GM21717 (cell line): ENCODE measurements at regions not wholly inside any gene's neighbourhood (a gene's known extent, or its start where the extent isn't known, plus 50 kb on each side); places are given as distances from the start of the nearest gene placed in this dataset.

Source experiments
- ATAC-seq: cut with Tn5 transposase; IDR thresholded peaks from one replicate; pipeline ENCODE4 v1.9.1; 2021; ENCODE audit warnings: mild to moderate bottlenecking, moderate library complexity; ENCODE audit not compliant: unreplicated experiment

DNA sequence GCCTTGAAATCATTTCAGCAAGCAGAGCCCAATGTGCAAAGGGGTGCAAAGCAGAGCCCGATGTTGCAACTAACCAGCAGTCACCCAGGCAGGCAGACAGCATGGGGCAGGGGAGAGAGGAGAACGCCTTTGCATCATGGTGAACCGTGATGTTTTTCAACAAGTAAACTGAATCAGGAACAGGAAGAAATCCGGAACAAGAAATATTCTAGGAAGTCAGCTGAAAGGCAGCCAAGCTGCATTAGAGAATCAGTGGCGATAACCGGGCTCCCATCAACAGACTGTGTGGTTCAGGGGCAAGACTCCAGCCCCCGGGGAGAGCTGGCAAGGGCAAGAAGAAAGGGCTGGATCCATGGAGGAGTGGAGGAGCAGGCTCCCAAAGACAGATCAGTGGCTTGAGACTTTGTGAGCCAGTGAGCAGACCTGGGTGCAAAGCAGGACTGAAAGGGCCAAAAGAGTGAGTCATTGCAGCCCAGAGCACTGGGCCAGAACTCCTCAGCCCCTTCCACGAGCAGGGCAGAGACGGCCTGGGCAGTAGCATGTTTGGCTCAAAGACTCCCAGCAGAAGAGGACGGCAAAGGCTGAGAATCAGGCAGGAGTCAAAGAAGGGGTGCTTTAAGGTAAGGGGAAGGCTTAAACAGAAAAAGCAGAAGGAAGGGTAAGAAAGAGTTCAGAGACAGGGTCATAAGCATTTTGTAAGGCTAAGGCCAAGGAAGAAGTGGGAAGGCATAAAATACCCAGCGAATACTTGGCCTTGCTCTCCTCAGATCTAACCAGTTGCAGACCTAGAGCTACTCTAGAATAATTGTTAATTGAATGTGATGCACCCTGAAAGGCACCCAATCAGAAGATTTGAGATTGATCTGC, 155.0 kb downstream of the SETD4 start:
- ATAC-seq = no peak

DNA sequence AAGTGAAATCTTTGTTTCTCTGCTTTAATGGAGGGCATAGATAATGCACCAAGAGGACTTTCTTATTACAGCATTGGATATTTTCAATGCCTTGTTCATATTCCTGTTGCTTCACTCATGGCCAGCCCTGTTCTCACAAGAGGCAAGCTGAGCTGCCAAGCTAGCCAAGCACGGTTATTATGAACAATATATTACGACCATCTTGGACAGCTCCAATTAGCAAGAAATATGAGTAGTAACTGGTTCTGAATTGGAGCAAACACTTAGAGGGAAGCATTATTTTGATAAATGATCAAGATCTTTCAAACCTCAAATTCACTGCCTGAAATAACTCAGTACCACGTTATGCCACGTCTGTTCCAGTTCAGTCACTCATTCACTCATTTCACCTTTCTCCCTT, 159.8 kb downstream of the SETD4 start:
- ATAC-seq = no peak

DNA sequence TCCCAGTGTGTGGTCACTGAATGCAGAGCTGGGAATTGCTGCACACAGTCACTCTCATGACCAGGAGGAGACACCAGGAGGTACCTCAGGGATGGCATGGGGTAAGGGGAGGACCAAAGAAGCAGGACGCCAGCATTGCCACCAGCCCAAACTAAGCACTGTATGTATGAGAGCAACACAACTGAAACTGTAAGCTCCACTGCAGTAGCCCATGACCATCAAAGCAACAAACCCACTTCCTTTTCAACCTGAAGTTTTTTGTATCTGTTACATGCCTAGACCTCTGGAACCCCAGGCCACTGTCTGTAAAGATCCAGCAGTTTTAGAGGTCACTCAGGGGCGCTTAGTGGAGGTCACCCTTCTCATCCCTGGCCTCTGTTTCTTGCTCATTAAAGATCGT, 164.3 kb downstream of the SETD4 start:
- ATAC-seq = no peak

DNA sequence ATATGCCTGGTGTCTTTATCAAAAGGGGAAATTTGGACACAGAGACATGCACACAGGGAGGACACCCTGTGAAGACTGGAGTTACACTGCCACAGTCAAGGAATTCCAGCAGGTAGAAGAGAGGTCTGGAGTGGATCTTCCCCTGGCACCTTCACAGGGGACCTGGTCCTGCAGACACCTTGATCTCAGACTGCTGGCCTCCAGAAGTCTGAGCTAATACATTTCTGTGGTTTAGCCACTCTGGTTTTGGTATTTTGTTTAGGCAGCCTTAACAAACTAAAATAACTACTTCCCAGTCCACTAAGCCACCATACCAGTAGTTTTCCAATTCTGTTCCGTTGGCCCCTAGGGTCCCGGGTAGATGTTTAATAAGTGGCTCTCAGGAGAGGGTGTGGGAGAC, 164.7 kb downstream of the SETD4 start:
- no peak for ATAC-seq

DNA sequence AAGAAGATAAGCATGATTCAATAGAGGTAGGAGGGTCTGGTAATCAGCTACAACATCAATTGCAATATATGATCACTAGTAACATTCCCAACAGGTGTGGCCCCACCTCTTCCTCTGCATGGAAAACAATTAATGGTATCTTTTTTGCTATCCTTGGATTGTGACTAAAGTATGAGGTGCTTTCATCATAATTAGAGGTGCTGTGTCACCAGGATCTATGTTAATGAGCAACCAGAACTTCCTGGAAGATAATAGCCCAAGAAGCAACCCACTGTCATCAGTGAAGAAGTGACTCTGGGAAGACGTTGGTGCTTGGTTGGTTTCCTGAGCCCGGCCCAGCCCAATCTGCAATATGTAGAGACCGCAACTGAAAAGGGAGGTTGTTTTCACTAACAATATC, 167.2 kb downstream of the SETD4 start:
- ATAC-seq = no peak

DNA sequence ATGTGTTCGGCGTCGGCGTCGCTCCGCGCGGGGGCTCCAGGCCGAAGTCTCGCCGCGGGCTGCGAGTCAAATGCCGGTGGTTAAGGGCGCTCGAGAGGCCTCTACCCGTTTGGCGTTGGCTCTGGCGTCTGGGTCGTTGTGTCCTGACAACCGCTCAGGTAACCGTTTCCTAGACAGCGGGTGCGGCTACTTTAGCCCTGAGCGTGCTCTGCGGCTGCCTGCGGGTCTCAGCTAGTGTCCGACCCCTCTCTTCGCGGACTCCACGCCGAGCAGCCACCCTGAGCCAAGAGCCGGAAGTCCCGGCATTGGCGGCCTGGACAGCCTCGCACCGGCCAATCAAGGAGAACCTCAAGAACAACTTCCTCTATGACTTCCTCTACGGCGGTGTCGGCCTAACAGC, 173.4 kb downstream of the SETD4 start:
- ATAC-seq = no peak

DNA sequence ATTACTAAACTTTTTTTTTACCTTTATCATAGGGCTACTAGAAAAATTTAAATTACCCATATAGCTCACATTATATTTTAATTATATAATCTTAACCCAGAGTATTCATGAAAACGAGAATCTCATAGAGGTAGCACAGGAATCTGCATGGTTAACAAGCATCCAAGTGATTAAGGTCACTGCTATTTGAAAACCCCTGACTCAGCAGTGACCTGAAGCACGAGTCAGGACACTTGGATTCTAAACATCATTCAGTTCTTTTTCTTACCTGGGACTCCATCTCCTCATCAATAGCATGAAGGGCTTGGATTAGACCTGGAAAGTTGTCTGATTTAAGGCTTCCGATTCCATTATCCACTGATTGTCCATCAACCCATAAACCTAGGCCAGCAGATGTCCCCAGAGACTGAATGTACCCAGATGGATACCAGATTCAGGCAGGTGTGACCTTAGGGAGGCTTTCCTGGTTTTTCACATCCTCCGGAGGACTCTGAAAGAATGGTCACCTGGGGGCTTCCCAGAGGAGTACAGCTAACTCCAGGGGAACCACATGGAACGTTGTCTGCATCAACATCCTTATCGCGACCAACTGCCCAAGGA, 174.3 kb downstream of the SETD4 start:
- no peak for ATAC-seq

DNA sequence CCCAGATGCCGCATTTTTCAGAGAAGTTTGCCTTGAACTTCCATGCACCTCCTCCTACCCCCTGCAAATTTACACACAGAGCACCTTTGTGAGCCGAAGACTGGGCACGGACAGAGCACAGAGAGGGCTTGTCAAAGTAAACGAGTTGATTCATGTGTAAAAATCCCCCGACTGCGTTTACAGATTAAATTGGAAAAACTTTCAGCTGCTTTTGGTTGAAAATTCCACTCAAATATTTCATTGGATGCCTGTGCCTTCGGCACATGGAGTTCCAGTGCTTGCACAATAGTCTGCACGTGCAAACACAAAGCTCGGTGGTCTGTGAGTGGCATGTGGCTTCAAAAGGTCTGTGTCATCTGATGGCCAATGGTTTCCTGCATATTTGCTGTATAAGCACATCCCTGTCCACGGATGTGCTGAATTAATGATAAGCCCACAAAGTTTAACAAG, 177.5 kb downstream of the SETD4 start:
- ATAC-seq = no peak

DNA sequence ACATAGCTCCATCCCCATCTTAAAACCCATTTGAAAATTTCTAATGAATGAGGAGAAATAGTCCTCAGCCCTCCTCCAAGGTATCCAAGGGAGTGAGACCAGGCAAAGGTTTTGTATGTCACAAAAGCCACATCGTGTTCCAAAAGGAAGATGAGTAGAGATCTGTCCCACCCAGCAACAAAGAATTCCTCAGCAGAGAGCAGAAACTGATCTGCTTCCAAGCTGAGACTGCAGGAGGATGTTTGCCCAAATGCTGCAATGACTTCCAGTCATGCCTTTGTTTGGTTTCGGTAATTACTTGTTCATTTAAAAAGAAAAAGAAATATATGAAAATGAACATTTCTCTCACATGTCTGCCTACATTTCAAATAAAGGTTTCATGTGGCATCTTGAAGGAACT, 186.9 kb downstream of the SETD4 start:
- ATAC-seq = no peak

DNA sequence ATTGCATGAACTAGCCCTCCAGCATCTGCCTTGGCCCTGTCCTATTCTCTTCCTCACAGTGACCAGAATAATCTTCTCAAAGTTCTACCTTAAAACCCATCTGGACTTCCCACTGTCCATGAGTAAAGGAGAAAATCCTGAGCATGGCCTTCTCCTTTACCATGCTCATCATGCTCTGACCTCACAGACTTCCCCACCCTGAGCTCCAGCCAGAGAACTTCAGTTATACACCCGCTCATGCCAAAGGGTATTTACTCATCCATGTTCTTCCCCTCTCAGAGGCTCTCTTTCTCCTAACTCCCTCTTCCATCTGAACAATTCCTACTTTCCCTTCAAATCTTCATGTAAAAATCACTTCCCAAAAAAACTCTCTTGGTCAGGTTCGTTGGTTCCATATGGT, 188.4 kb downstream of the SETD4 start:
- ATAC-seq = no peak

DNA sequence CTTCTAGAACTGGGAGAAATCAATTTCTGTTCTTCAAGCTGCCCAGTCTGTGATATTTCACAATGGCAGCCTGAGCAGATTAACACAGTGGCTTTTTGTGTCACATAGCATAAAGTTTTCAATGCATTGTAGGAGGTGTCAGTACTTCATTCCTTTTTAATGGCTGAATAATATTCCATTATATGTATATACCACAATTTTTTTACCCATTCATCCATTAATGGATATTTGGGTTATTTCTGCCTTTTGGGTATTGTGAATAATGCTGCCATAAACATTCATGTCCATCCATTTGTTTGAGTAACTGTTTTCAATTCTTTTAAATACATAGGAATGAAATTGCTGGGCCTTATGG, 191.5 kb downstream of the SETD4 start:
- ATAC-seq = no peak

DNA sequence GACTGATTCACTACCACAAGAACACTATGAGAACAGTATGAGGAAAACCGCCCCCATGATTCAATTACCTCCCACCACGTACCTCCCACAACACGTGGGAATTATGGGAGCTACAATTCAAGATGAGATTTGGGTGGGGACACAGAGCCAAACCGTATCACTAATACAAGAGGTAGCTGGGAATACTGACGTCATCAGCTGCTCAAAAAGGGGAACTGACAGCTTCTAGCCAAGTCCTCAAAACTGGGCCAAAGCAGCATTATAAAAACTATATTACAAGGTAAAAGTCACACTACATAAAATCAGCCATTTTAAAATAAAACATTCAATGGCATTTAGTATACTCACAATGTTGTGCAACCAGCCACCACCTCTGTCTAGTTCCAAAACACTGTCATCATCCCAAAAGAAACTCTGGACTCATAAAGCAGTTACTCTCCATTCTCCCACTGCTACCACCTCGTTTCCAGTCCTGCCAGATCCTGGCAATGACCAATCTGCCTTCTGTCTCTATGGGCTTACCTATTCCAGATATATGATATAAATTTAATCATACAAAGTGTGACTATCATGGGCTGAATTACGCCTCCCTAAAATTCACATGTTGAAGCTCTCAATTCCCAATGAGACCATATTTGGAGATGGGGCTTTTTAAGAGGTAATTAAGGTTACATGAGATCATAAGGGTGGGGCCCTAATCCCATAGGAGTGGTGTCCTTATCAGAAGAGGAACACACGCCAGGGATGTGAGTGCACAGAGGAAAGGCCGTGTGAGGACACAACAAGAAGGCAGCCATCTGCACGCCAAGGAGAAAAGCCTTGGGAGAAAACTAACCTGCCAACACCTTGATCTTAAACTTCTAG, 192.1 kb downstream of the SETD4 start:
- no peak for ATAC-seq

DNA sequence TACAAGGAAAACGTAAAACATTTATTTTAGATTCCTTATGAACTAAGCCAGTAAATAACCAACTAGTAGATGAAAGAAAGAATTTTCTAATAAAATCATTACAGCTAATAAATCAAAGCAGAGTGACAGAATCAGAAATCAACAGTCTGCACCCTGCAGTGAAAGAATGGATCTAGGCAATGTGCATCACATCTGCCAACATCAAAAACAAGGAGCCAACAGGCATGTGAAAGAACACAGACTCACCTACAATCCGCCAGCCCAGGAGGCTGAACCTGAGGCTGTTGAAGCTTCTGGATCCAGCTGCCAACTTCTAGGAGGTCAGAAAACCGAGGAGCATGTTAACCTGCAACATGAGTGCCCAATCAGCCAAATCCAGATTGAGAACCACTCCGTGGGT, 196.3 kb downstream of the SETD4 start:
- no peak for ATAC-seq

DNA sequence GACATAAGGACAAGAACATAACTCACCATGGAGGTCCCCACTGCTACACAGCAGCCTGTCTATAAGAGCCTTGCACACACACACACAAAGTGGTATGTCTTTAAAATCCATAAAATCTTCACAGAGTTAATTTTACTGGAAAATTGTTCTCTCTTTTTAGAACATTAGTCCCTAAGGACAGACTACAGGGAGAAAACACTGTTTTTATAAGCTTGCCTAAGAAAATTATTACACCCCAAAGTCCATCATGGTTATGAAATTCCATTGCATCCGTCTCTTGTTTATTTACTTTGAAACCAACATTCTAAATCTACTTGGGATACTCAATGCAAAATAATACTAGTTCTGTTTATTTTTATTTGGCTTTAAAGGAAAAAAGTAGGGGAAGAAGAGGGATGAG, 197.4 kb downstream of the SETD4 start:
- ATAC-seq = no peak

DNA sequence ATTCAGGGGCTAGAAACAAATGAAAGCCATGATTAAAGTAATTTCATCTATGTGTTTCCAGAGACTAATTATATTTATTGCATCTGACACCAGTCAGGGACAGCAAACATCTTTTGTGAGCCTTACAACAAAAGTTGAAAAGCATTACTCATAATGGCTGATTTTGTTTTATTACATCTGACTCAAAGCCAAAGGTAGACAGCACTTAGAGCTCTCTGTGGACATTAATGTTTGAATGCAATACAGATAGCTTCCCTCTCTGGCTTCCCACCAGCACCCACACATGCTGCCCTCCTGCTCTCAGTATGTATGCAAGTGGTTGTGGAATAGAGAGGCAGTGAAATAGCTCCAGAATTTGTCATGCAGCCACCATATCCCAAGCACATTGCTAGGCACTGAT, 198.7 kb downstream of the SETD4 start:
- ATAC-seq = no peak

DNA sequence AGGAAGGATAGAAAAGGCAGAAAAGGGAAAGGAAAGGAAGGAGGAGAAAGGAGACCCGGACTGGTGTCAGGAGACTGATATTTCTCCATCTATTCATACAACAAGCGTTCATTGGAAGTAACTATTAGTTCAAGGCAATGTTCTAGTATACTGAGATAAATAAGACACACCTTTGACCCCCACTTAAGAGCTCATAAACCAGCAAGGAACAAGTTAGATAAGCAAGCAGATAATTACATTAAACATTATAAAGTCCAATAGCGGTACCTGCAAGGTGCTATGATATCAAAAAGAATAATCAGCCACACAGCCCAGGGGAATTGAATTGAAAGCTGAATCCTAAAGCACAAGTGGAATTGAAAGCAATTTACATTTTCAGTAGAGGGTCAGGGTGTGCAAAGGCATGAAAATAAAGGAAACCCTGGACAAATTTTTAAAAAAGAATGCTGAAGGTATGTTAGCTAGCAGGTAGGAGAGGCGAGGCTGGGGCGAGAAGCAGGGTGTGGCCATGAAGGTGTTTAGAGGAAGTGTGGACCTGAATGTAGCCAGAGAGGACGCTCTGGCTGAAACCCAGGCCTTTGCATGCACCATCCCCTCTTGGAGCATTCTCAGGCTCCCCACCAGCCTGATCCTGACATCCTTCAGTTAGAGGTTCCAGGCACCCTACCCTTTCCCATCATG, 200.0 kb downstream of the SETD4 start:
- no peak for ATAC-seq

DNA sequence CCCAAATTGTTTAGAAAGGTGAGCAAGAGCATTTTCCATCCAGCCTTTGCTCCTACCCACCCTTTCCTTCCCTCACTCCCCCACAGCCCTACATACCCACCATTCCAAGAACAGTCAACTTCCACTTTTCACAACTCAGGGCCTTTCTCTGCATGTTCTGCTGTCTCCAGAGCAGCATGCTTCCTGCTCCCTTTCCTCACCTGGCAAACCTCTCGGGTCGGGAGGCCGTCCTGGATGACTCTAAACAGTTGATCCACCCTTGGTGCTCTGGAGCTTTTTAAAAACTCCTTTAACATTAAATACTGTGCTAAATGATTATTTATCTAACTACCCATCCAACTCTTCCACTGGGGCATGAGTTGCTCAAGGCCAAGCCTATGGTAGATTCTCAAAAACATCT, 200.6 kb downstream of the SETD4 start:
- no peak for ATAC-seq

DNA sequence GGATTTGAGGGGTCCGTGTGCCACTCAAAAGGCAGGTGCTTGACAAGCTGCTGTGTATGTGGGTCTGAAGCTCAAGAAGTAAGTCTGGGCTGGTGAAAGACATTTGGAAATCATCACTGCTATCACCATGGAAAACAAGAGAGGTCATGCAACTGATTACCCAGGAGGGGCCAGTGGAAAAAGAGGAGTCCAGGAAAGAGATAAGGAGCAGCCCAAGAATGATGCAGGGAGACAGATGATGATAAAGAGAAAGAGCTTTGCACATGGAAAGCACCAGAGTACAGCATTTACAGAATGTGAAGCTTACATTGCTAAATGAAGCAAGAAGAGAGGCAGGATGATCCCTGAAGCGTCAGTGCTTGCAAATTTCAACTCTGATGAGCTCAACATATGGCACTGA, 203.2 kb downstream of the SETD4 start:
- ATAC-seq = no peak

DNA sequence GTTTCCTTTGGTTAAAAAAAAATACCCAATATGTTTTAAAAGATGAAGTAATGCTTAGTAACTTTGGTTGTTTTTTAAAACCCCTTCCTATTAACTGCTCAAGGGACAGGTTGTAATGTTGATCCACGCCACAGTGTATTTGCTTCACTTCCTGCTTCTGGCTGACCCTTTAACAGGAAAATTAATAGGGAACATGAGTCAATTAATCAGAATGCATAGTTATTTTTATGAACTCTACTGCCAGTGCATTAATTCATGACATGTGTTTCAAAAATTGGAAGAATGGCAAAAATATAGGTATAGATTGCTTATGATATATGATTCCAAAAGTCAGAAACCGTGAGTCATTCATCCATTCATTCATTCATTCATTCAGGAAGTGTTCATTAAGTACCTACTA, 204.8 kb downstream of the SETD4 start:
- no peak for ATAC-seq

DNA sequence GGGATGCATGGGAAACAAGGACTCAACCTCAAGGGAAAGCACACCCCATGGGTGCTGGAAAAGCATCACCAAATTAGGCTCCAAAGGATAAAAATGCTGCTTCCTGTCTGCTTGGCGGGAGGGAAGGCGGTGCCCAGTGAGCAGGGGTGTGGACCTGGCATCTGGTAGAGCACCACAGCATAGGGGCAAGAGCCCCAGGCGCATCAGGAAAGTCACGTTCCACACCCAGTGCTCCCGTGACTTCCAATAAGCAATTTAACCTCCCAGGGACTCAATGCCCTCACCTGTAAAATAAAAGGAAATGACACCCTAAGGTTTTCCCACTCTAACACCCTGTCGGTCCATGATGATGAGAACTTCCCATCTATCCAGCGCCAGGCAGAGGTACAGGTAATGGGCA, 206.0 kb downstream of the SETD4 start:
- ATAC-seq = no peak
